HG03354 (cell line): ENCODE measurements at regions not wholly inside any gene's neighbourhood (a gene's known extent, or its start where the extent isn't known, plus 50 kb on each side); places are given as distances from the start of the nearest gene placed in this dataset.
"Not testable (repeated sequence)": the region's sequence is repeated elsewhere in the genome, so short reads cannot be mapped to it uniquely, and the experiment has no call there.

Experiments used
- ATAC-seq: cut with Tn5 transposase; IDR thresholded peaks from one replicate; pipeline ENCODE4 v1.9.1; 2021; ENCODE audit warnings: mild to moderate bottlenecking; ENCODE audit not compliant: unreplicated experiment, poor library complexity, severe bottlenecking

GRCh38 chr12:73418541-73418940 lies 1119.1 kb upstream of the ATXN7L3B start:
- ATAC-seq = no peak

GRCh38 chr12:73421832-73422231 lies 1115.8 kb upstream of the ATXN7L3B start:
- peak; percentile 66 for ATAC-seq

GRCh38 chr12:73424484-73424883 lies 1113.2 kb upstream of the ATXN7L3B start:
- no peak for ATAC-seq

- peak; percentile 86 for ATAC-seq
These were observed 1091.8 kb upstream of the ATXN7L3B start for GRCh38 chr12:73445658-73446324.

DNA sequence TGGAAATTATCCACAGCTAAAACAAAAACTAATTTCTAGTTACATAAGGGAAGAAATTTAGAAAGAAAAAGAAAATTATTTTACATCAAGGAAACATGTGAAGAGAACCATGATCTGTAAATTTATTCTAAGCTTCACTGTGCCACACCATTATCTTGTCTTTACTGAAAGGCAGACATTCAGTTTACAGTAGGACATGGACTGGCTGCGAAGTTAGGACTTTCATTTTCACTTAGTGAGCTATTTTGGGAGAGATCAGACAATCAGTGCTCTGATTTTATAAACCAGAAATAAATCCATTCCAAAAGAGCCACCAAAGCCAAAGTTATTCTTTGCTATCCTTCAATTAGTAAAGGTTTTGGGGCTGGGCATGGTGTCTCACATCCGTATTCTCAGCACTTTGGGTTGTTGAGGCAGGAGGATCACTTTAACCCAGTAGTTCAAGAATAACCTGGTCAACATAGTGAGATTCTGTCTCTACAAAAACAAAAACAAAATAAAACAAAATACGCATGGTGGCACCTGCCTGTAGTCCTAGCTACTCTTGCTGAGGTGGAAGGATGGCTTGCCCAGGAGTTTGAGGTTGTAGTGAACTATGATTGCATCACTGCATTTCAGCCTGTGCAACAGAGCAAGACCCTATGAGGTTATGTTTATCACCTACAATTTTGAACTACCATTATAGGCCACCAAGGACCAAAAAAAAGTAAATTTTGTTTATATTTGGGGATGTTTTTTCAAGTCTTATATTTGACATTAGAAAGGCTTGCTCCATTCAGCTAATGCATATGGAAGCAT lies 1084.8 kb upstream of the ATXN7L3B start:
- ATAC-seq = peak; percentile 70

- no peak for ATAC-seq
These were observed 1077.4 kb upstream of the ATXN7L3B start for GRCh38 chr12:73460212-73460611.

GRCh38 chr12:73465106-73465505 lies 1072.5 kb upstream of the ATXN7L3B start:
- ATAC-seq = no peak

DNA sequence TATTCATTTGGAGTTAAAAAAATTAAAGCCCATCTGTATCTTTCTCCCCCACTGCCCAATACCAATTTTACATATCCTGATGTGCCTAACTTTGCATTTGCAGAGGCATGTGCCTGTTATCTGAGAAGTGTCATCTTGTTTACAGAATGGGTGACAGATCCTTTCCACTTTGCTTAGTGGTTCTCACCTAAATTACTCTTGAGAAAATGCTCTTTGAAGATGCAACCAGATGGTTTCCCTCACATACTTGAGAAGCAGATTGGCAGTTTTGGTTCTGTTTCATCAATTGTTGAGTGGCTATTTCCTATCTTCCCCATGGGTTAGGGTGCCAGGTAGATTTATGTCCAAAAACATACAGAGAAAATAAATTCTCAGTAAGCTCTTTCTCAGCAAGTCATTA lies 1051.4 kb upstream of the ATXN7L3B start:
- ATAC-seq = no peak

DNA sequence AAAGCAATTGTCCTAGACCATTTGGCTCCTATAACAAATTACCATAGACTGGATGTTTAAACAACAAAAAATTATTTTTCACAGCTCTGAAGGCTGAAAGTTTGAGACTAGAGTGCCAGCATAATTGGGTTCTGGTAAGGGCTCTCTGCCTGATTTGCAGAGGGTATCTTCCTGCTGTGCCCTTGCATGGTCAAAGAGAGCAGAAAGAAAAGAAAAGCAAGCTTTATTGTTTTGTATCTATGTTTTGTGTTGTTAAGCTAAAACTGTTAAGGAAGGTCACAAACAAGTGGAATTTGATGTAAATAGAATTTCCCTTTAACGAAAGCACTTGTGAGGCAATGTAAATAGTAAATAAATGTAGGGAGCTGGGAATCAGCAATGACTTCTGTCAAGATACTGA lies 1031.0 kb upstream of the ATXN7L3B start:
- no peak for ATAC-seq

DNA sequence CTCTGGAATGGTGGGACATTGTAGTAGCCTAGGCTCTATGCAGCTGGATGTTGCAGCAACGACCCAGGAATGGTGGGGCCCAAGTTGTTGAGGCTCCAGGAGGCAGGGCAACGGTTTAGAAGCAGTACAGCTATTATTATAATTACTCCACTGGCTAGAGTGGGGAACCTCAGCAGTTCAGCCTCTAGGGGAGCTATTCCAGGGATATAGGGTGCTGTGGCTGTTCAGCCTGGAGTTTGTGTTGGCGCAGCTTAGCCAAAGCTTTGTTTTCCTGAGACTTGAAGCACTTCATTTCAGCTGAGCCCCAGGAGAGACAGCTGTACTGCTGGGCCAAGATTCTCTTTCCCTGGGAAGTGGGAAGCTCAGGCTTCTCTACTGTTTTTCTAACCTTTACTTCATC lies 1023.0 kb upstream of the ATXN7L3B start:
- ATAC-seq = no peak

DNA sequence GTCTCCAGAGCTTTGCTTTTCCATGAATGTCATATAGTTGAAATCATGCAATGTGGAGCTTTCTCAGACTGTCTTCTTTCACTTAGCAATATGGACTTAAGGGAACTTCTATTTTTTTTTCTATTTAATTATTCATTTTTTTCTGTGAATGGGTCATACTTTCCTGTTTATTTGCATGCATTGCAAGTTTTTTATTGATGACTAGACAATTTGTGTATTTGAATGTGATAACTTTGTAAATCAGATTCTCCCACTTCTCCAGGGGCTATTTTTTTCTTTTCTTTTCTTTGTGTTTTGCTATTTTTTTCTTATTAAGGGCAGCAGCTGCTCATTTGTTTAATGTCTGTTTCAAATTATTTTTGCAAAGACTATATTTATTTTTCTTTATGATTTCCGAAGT lies 1019.8 kb upstream of the ATXN7L3B start:
- no peak for ATAC-seq

DNA sequence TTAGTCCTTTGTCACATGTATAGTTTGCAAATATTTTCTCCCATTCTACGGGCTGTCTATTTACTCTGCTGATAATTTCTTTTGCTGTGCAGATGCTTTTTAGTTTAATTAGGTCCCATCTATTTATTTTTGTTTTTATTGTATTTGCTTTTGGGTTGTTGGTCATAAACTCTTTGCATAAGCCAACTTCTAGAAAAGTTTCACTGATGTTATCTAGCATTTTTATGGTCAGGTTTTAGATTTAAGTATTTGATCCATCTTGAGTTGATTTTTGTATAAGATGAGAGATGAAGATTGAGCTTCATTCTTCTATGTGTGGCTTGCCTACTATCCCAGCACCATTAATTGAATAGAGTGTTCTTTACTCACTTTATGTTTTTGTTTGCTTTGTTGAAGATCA lies 1008.4 kb upstream of the ATXN7L3B start:
- ATAC-seq = no peak

- ATAC-seq = no peak
These were observed 1007.7 kb upstream of the ATXN7L3B start for GRCh38 chr12:73529954-73530353.

- no peak for ATAC-seq
These were observed 1005.9 kb upstream of the ATXN7L3B start for GRCh38 chr12:73531752-73532151.

- ATAC-seq = no peak
These were observed 990.2 kb upstream of the ATXN7L3B start for GRCh38 chr12:73547421-73547820.

- no peak for ATAC-seq
These were observed 952.5 kb upstream of the ATXN7L3B start for GRCh38 chr12:73585136-73585535.

- ATAC-seq = no peak
These were observed 948.4 kb upstream of the ATXN7L3B start for GRCh38 chr12:73589220-73589619.

DNA sequence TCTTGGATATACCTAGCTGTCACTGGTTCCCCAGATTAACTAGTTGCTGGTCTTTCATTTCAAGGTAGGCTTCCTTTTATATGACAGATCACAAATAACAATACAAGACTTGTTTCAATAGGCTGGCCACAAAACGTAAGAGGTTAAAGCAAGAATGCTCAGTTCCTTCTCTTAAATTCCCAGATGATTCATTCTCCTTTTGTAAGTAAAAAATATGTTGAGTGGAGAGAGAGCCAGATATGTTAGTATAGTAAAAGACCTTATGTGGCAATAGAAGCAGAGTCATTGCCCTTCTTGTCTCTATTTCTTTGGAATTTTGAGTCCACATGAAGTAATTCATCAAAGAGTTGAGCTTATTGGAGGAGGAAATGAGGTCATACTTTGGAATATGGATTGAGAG lies 939.0 kb upstream of the ATXN7L3B start:
- no peak for ATAC-seq

DNA sequence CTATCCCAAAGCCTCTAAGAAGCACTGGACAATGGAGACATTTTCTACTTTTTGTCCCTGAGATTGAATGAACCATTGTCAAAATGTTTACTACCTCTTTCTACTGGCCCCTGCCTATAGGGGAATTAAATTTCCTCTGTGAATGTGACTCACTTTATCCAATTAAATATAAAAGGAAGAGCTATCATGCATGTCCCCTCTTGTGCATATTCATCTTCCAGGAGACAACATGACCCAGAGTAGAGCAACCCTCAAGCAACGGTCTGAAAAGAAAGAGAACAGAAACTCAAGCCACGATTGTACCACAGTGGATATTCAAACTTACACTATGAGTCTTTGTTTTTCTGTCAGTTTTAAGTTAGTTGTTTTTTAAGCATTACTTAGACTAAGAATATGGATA lies 938.4 kb upstream of the ATXN7L3B start:
- ATAC-seq = no peak

GRCh38 chr12:73605925-73606324 lies 931.7 kb upstream of the ATXN7L3B start:
- ATAC-seq = not testable (repeated sequence)

- no peak for ATAC-seq
These were observed 925.1 kb upstream of the ATXN7L3B start for GRCh38 chr12:73612551-73612950.
